Immature natural killer cell (primary cell): ENCODE measurements at regions not wholly inside any gene's neighbourhood (a gene's known extent, or its start where the extent isn't known, plus 50 kb on each side); places are given as distances from the start of the nearest gene placed in this dataset.
"Not testable (repeated sequence)": the region's sequence is repeated elsewhere in the genome, so short reads cannot be mapped to it uniquely, and the experiment has no call there.

Experiments
- DNase-seq, 3 donors: peaks; one replicate each; pipeline ENCODE4 v3.0.0; 2022; ENCODE audit warnings: mixed read lengths in 1 of 3
- H3K27ac Mint-ChIP-seq, 6 donors: one replicate each; pipeline ENCODE4 v1.8.0; 2020; ENCODE audit warnings: mixed read lengths in 6 of 6, mild to moderate bottlenecking in 5 of 6, inconsistent platforms in 4 of 6, moderate library complexity in 3 of 6
- H3K27me3 Mint-ChIP-seq, 3 donors: one replicate each; pipeline ENCODE4 v1.8.0; 2020 to 2021; ENCODE audit warnings: low read depth in 3 of 3, mild to moderate bottlenecking in 3 of 3, mixed read lengths in 3 of 3, moderate library complexity in 3 of 3, inconsistent platforms in 1 of 3
- H3K36me3 Mint-ChIP-seq, 3 donors: one replicate each; pipeline ENCODE4 v1.8.0; 2020; ENCODE audit warnings: mixed read lengths in 3 of 3, inconsistent platforms in 2 of 3, mild to moderate bottlenecking in 2 of 3
- H3K4me1 Mint-ChIP-seq, 2 donors: one replicate each; pipeline ENCODE4 v1.8.0; 2020; ENCODE audit warnings: inconsistent platforms in 2 of 2, mild to moderate bottlenecking in 2 of 2, mixed read lengths in 2 of 2, moderate library complexity in 1 of 2
- H3K4me3 Mint-ChIP-seq, 5 donors: one replicate each; pipeline ENCODE4 v1.8.0; 2020; ENCODE audit warnings: mild to moderate bottlenecking in 5 of 5, mixed read lengths in 5 of 5, inconsistent platforms in 3 of 5, moderate library complexity in 3 of 5
- H3K9me3 Mint-ChIP-seq, 6 donors: one replicate each; pipeline ENCODE4 v1.8.0; 2020; ENCODE audit warnings: mild to moderate bottlenecking in 6 of 6, mixed read lengths in 6 of 6, inconsistent platforms in 4 of 6, moderate library complexity in 3 of 6

GRCh38 chr5:17995997-17996396, 361.7 kb downstream of the TAF11L14 start:
- H3K36me3 Mint-ChIP-seq = no peaks in the 10 kb centered on the region
- no peak for DNase-seq
- peaks cover 6 to 22% (median 12%) of the 10 kb centered on the region in 6 donors for H3K9me3 Mint-ChIP-seq
- no peak overlapping the region for H3K27ac Mint-ChIP-seq
- H3K27me3 Mint-ChIP-seq = peaks cover 0 to 1% (median 0%) of the 10 kb centered on the region in 3 donors
- H3K4me1 Mint-ChIP-seq = no peaks in the 10 kb centered on the region
- H3K4me3 Mint-ChIP-seq = no peak overlapping the region

GRCh38 chr5:17999858-18000257, 365.6 kb downstream of the TAF11L14 start:
- Mint-ChIP-seq H3K9me3 (peaks cover 11 to 41% (median 18%) of the 10 kb centered on the region in 6 donors), H3K27ac (no peak overlapping the region), H3K4me1 (no peaks in the 10 kb centered on the region), H3K27me3 (peaks cover 0 to 2% (median 1%) of the 10 kb centered on the region in 3 donors), H3K4me3 (no peak overlapping the region), H3K36me3 (peaks cover 0 to 5% (median 0%) of the 10 kb centered on the region in 3 donors)
- no peak for DNase-seq

- peaks cover 18 to 50% (median 24%) of the 10 kb centered on the region in 6 donors for H3K9me3 Mint-ChIP-seq
- no peak overlapping the region for H3K27ac Mint-ChIP-seq
- H3K27me3 Mint-ChIP-seq = peaks cover 0 to 2% (median 1%) of the 10 kb centered on the region in 3 donors
- no peak overlapping the region for H3K4me3 Mint-ChIP-seq
- peaks cover 0 to 5% (median 0%) of the 10 kb centered on the region in 3 donors for H3K36me3 Mint-ChIP-seq
- no peak for DNase-seq
- no peaks in the 10 kb centered on the region for H3K4me1 Mint-ChIP-seq
Measured at GRCh38 chr5:18000744-18001143, 366.5 kb downstream of the TAF11L14 start.

- Mint-ChIP-seq H3K4me3 (no peak overlapping the region), H3K27ac (no peak overlapping the region), H3K9me3 (peaks cover 16 to 57% (median 26%) of the 10 kb centered on the region in 6 donors), H3K4me1 (no peaks in the 10 kb centered on the region), H3K36me3 (peaks cover 0 to 5% (median 0%) of the 10 kb centered on the region in 3 donors), H3K27me3 (peaks cover 0 to 2% (median 1%) of the 10 kb centered on the region in 3 donors)
- DNase-seq = no peak
Measured at GRCh38 chr5:18003312-18003711, 369.1 kb downstream of the TAF11L14 start.

DNA sequence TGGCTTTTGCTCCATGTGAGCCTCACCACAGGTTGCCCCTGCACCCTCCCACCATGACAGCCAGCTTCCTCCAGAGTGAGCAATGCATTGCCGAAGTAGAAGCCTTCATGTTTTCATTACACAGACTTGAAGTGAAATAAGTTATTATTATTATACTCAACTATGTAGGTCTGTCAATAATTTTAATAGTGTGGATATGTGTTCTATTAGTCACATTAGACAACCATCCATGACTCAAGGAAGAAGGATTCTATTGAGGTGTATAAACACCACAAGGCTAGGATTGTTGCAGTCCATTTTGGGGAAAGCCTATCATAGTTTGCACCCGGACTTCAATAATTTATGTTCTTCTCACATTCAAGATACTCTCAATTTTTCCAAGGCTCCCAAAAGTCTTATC, 369.5 kb downstream of the TAF11L14 start:
- Mint-ChIP-seq H3K36me3 (peaks cover 0 to 5% (median 0%) of the 10 kb centered on the region in 3 donors), H3K4me1 (no peaks in the 10 kb centered on the region), H3K4me3 (no peak overlapping the region), H3K9me3 (peaks cover 16 to 59% (median 26%) of the 10 kb centered on the region in 6 donors), H3K27ac (no peak overlapping the region), H3K27me3 (peaks cover 0 to 2% (median 1%) of the 10 kb centered on the region in 3 donors)
- DNase-seq = no peak

DNA sequence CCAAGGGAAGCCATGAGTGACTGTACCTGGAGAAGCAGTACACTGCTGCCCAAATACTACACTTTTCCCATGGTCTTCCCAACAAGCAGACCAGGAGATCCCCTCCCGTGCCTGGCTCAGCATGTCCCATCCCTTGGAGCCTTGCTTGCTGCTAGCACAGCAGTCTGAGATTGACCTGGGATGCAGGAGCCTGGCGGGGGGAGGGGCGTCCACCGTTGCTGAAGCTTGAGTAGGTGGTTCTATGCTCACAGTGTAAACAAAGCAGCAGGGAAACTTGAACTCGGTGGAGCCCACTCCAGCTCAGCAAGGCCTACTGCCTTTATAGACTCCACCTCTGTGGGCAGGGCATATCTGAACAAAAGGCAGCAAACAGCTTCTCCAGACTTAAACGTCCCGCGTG, 372.0 kb downstream of the TAF11L14 start:
- not testable (repeated sequence) for H3K27ac Mint-ChIP-seq, H3K4me3 Mint-ChIP-seq, H3K27me3 Mint-ChIP-seq, H3K36me3 Mint-ChIP-seq, H3K4me1 Mint-ChIP-seq, DNase-seq
- peaks cover 17 to 67% (median 27%) of the 10 kb centered on the region in 6 donors for H3K9me3 Mint-ChIP-seq

- no peaks in the 10 kb centered on the region for H3K4me1 Mint-ChIP-seq
- no peaks in the 10 kb centered on the region for H3K27me3 Mint-ChIP-seq
- H3K4me3 Mint-ChIP-seq = no peak overlapping the region
- H3K9me3 Mint-ChIP-seq = peaks cover 12 to 65% (median 26%) of the 10 kb centered on the region in 6 donors
- no peak overlapping the region for H3K27ac Mint-ChIP-seq
- no peaks in the 10 kb centered on the region for H3K36me3 Mint-ChIP-seq
- no peak for DNase-seq
Measured at GRCh38 chr5:18008940-18009339, 374.7 kb downstream of the TAF11L14 start.

- no peaks in the 10 kb centered on the region for H3K27me3 Mint-ChIP-seq
- no peak overlapping the region for H3K4me3 Mint-ChIP-seq
- DNase-seq = no peak
- H3K9me3 Mint-ChIP-seq = peaks cover 11 to 54% (median 23%) of the 10 kb centered on the region in 6 donors
- no peaks in the 10 kb centered on the region for H3K4me1 Mint-ChIP-seq
- no peaks in the 10 kb centered on the region for H3K36me3 Mint-ChIP-seq
- no peak overlapping the region for H3K27ac Mint-ChIP-seq
Measured at GRCh38 chr5:18010053-18010452, 375.8 kb downstream of the TAF11L14 start.

GRCh38 chr5:18018472-18018871, 384.2 kb downstream of the TAF11L14 start:
- Mint-ChIP-seq H3K4me3 (no peak overlapping the region), H3K36me3 (peaks cover 3 to 8% (median 5%) of the 10 kb centered on the region in 3 donors), H3K27me3 (peaks cover 0 to 3% (median 0%) of the 10 kb centered on the region in 3 donors), H3K9me3 (peaks cover 19 to 48% (median 35%) of the 10 kb centered on the region in 6 donors), H3K4me1 (no peaks in the 10 kb centered on the region), H3K27ac (no peak overlapping the region)
- no peak for DNase-seq

GRCh38 chr5:18023275-18023674, 389.0 kb downstream of the TAF11L14 start:
- H3K36me3 Mint-ChIP-seq = peaks cover 3 to 8% (median 5%) of the 10 kb centered on the region in 3 donors
- no peak overlapping the region for H3K27ac Mint-ChIP-seq
- peaks cover 0 to 5% (median 0%) of the 10 kb centered on the region in 3 donors for H3K27me3 Mint-ChIP-seq
- H3K4me1 Mint-ChIP-seq = no peaks in the 10 kb centered on the region
- no peak for DNase-seq
- peaks cover 17 to 56% (median 34%) of the 10 kb centered on the region in 6 donors for H3K9me3 Mint-ChIP-seq
- no peak overlapping the region for H3K4me3 Mint-ChIP-seq

GRCh38 chr5:18023986-18024385, 389.7 kb downstream of the TAF11L14 start:
- H3K4me3 Mint-ChIP-seq = no peak overlapping the region
- DNase-seq = no peak
- no peak overlapping the region for H3K27ac Mint-ChIP-seq
- no peaks in the 10 kb centered on the region for H3K4me1 Mint-ChIP-seq
- H3K27me3 Mint-ChIP-seq = peaks cover 0 to 5% (median 0%) of the 10 kb centered on the region in 3 donors
- H3K36me3 Mint-ChIP-seq = peaks cover under 1 to 5% (median 5%) of the 10 kb centered on the region in 3 donors
- H3K9me3 Mint-ChIP-seq = peaks cover 12 to 52% (median 29%) of the 10 kb centered on the region in 6 donors

- Mint-ChIP-seq H3K27ac (no peak overlapping the region), H3K9me3 (peaks cover 12 to 47% (median 24%) of the 10 kb centered on the region in 6 donors), H3K36me3 (peaks cover 0 to 5% (median 4%) of the 10 kb centered on the region in 3 donors), H3K4me3 (no peak overlapping the region), H3K4me1 (no peaks in the 10 kb centered on the region), H3K27me3 (peaks cover 0 to 5% (median 0%) of the 10 kb centered on the region in 3 donors)
- no peak for DNase-seq
Measured at GRCh38 chr5:18024542-18024941, 390.3 kb downstream of the TAF11L14 start.

DNA sequence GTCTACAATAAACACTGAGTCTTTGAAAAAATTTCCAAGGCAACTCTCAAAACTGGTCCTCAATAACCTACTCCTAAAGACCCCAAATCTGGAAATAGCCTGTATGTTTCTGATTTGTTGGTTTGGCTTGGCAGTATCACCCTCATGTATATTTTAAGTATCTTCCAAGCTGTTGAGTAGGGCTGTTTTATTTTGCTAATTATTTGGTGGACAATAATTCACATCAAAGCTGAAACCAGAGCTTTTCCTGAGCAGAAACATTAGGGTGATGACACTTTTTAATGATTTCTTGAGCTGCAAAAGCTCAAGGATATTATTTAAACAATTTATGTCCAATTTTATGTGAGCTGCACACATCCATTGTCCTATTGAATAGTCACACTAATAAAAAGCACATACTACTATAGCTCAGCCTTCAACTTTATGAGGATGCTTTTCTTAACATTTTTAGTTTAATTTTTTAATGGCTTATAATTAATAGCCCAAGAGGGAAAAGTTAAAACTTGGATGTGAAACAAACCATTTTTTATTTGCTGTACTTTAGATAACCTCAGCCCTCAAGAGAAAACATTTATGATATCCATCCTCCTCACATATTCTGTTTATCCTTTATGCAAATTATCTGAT, 393.1 kb downstream of the TAF11L14 start:
- Mint-ChIP-seq H3K4me1 (no peaks in the 10 kb centered on the region), H3K27ac (no peak overlapping the region), H3K9me3 (peaks cover 7 to 37% (median 17%) of the 10 kb centered on the region in 6 donors), H3K4me3 (no peak overlapping the region), H3K36me3 (no peaks in the 10 kb centered on the region), H3K27me3 (peaks cover 0 to 2% (median 0%) of the 10 kb centered on the region in 3 donors)
- DNase-seq = no peak

DNA sequence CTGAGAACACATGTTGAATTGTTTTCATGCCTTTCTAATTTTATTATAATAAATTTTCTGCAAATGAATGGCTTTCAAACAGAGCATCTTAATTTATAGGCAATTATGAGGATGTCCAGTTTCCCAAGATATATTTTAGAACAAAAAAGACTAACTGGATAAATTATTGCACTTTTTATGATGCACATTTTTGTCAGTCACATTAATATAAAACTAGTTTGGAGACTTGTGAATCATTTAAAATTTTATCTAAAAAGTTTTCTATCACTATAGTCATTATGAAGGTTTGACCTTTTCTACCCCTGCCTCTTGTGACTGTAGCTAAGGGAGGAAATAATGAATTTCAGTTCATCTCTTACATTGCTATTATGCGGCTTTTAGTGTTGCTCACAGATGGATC, 393.8 kb downstream of the TAF11L14 start:
- H3K27me3 Mint-ChIP-seq = peaks cover 0 to 2% (median 0%) of the 10 kb centered on the region in 3 donors
- peaks cover 7 to 44% (median 17%) of the 10 kb centered on the region in 6 donors for H3K9me3 Mint-ChIP-seq
- no peak overlapping the region for H3K27ac Mint-ChIP-seq
- no peaks in the 10 kb centered on the region for H3K4me1 Mint-ChIP-seq
- H3K4me3 Mint-ChIP-seq = no peak overlapping the region
- H3K36me3 Mint-ChIP-seq = peaks cover 0 to 4% (median 0%) of the 10 kb centered on the region in 3 donors
- no peak for DNase-seq
